ENCODE measurements at regions not wholly inside any gene's neighbourhood (a gene's known extent, or its start where the extent isn't known, plus 50 kb on each side); places are given as distances from the start of the nearest gene placed in this dataset.

DNA sequence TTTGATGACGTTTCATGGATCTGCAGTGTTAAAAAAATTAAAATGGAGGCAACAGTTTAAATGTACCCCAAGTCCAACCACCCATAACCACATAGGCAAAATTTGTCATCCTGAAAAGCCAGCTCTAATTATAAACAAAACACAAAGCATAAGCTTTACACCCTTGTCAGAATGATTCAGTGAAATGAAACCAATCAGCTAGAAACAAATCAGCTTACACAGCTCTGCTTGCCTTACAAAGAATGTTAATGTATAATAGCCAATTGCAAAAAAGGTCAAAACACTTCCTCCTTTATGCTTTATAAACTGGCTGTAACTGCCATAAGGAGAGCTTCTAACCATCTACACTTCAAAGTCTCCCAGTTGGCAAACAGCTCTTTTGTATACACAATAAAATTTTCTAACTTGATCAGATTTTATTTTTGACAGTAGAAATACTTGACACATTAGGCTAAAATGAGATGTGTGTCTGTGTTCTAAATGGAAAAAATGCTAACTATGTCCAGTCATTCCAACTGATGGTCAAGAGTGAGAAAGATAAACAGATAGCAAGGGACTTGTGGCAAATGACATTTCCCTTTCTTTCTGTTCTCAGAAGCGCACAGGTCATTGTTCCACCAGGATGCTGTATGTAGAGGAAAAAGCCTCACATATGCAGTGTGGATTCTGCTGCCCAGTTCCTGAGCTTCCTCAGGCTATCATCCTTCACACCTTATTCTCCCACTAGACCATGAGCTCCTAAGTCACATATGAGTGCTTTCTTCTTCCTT is 344.3 kb upstream of the ID4 start:
- peak in 1 of 2 experiments; percentile 72 for DNase-seq
- CTCF ChIA-PET = interaction anchor here (0.5 kb wide), 1 partner anchor 986 kb away, joined by 3 read pairs; no protein-coding TSS in a partner anchor
- H3K4me2 ChIP-seq = peak overlapping the region; percentile 31

GRCh38 chr6:19501737-19502245 is 335.4 kb upstream of the ID4 start:
- Histone ChIP-seq H3K4me3 (no peak overlapping the region), H3K9me3 (ENCODE audit: insufficient read depth, low read depth) (0 out of 2 replicates have a peak, but pooled peaks cover 4% of the 10 kb centered on the region), H3K27ac (no peak overlapping the region), H4K20me1 (ENCODE audit: insufficient read depth) (no peaks in the 10 kb centered on the region), H3F3A (ENCODE audit: insufficient read depth, low read depth) (no peaks in the 10 kb centered on the region), H2AFZ (no peak overlapping the region), H3K79me2 (ENCODE audit: low read depth) (no peaks in the 10 kb centered on the region), H3K4me1 (replicated peaks; ENCODE audit: insufficient read depth) (no peaks in the 10 kb centered on the region), H3K9me2 (ENCODE audit: insufficient read depth) (no peaks in the 10 kb centered on the region), H3K36me3 (ENCODE audit: low read depth) (no peaks in the 10 kb centered on the region), H3K4me2 (no peak overlapping the region), H3K27me3 (ENCODE audit: insufficient read depth, low read depth) (no peaks in the 10 kb centered on the region)
- intact Hi-C loops (cut with micrococcal nuclease; ENCODE audit: unreplicated experiment) = no loop called here
- POLR2A ChIA-PET (ENCODE audit: unreplicated experiment) = no interaction called here
- no peak for DNase-seq
- BruUV-seq (replicated peaks) = no TSS peak
- no peak for TF ChIP-seq EZH2 (IDR thresholded peaks at IDR 0.05; ENCODE audit: low read depth)
- TF ChIP-seq, protein P1, sequence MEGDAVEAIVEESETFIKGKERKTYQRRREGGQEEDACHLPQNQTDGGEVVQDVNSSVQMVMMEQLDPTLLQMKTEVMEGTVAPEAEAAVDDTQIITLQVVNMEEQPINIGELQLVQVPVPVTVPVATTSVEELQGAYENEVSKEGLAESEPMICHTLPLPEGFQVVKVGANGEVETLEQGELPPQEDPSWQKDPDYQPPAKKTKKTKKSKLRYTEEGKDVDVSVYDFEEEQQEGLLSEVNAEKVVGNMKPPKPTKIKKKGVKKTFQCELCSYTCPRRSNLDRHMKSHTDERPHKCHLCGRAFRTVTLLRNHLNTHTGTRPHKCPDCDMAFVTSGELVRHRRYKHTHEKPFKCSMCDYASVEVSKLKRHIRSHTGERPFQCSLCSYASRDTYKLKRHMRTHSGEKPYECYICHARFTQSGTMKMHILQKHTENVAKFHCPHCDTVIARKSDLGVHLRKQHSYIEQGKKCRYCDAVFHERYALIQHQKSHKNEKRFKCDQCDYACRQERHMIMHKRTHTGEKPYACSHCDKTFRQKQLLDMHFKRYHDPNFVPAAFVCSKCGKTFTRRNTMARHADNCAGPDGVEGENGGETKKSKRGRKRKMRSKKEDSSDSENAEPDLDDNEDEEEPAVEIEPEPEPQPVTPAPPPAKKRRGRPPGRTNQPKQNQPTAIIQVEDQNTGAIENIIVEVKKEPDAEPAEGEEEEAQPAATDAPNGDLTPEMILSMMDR (conservative IDR thresholded peaks at IDR 0.05) = peak; percentile 31; the same call in 1 of the 2 replicates
- CTCF ChIA-PET = no interaction called here

More for the DNA sequence above, 344.3 kb upstream of the ID4 start:
- Histone ChIP-seq H3K27ac (peak overlapping the region; percentile 47), H3F3A (ENCODE audit: insufficient read depth, low read depth) (no peaks in the 10 kb centered on the region), H3K9me3 (ENCODE audit: insufficient read depth, low read depth) (no peaks in the 10 kb centered on the region), H3K36me3 (ENCODE audit: low read depth) (no peaks in the 10 kb centered on the region), H3K4me1 (replicated peaks; ENCODE audit: insufficient read depth) (peaks cover 12% of the 10 kb centered on the region), H3K9me2 (ENCODE audit: insufficient read depth) (no peaks in the 10 kb centered on the region), H3K4me3 (no peak overlapping the region), H3K27me3 (ENCODE audit: insufficient read depth, low read depth) (no peaks in the 10 kb centered on the region), H4K20me1 (ENCODE audit: insufficient read depth) (no peaks in the 10 kb centered on the region), H3K79me2 (ENCODE audit: low read depth) (no peaks in the 10 kb centered on the region), H2AFZ (peak overlapping the region; percentile 5)
- POLR2A ChIA-PET (ENCODE audit: unreplicated experiment) = interaction anchor here (0.5 to 0.7 kb wide), 3 partner anchors 14 to 72 kb away, joined by 4 to 17 read pairs (median 4); no protein-coding TSS in a partner anchor
- intact Hi-C loops (cut with micrococcal nuclease; ENCODE audit: unreplicated experiment) = loop anchor here (5.0 kb wide), 1 partner anchor 44 kb away; no protein-coding TSS in a partner anchor
- BruUV-seq (replicated peaks) = TSS peak; percentile 63
- TF ChIP-seq, protein P1 (conservative IDR thresholded peaks at IDR 0.05) = no peak
- no peak for TF ChIP-seq EZH2 (IDR thresholded peaks at IDR 0.05; ENCODE audit: low read depth)

- no peak overlapping the region for H3K4me2 ChIP-seq
- ChIA-PET POLR2A (ENCODE audit: unreplicated experiment) (no interaction called here), CTCF (no interaction called here)
- no peaks in the 10 kb centered on the region for H3K4me1 ChIP-seq (replicated peaks; ENCODE audit: insufficient read depth)
- no peak for DNase-seq
- no peaks in the 10 kb centered on the region for H4K20me1 ChIP-seq (ENCODE audit: insufficient read depth)
- H3K27ac ChIP-seq = no peak overlapping the region
- H3K9me2 ChIP-seq (ENCODE audit: insufficient read depth) = no peaks in the 10 kb centered on the region
- no peak overlapping the region for H2AFZ ChIP-seq
- H3F3A ChIP-seq (ENCODE audit: insufficient read depth, low read depth) = no peaks in the 10 kb centered on the region
- no peaks in the 10 kb centered on the region for H3K79me2 ChIP-seq (ENCODE audit: low read depth)
- no TSS peak for BruUV-seq (replicated peaks)
- intact Hi-C loops (cut with micrococcal nuclease; ENCODE audit: unreplicated experiment) = no loop called here
- peaks cover 4% of the 10 kb centered on the region; the same call in 1 of the 2 replicates for H3K9me3 ChIP-seq (ENCODE audit: insufficient read depth, low read depth)
- H3K4me3 ChIP-seq = no peak overlapping the region
- H3K36me3 ChIP-seq (ENCODE audit: low read depth) = no peaks in the 10 kb centered on the region
- no peaks in the 10 kb centered on the region for H3K27me3 ChIP-seq (ENCODE audit: insufficient read depth, low read depth)
- TF ChIP-seq, protein P1 (conservative IDR thresholded peaks at IDR 0.05) = no peak
- TF ChIP-seq EZH2 (IDR thresholded peaks at IDR 0.05; ENCODE audit: low read depth) = no peak
These were observed 334.9 kb upstream of the ID4 start for GRCh38 chr6:19502301-19502700.

Measured in PC-9 (cell line).